ENCODE measurements at regions not wholly inside any gene's neighbourhood (a gene's known extent, or its start where the extent isn't known, plus 50 kb on each side); places are given as distances from the start of the nearest gene placed in this dataset.

- TF ChIP-seq POLR2A (IDR thresholded peaks at IDR 0.05) (no peak), CTCF (IDR thresholded peaks at IDR 0.05) (no peak)
Observed at GRCh38 chr1:221514806-221515205, 227.1 kb downstream of the DUSP10 start.

All from body of pancreas (tissue), 4 donors.